SK-MEL-5 (cell line): ENCODE measurements at regions not wholly inside any gene's neighbourhood (a gene's known extent, or its start where the extent isn't known, plus 50 kb on each side); places are given as distances from the start of the nearest gene placed in this dataset.
"Not testable (repeated sequence)": the region's sequence is repeated elsewhere in the genome, so short reads cannot be mapped to it uniquely, and the experiment has no call there.

Experiments used
- DNase-seq: peaks from one replicate; pipeline ENCODE4 v3.0.0-alpha.2; 2016; ENCODE audit warnings: low read depth, low spot score
- in situ Hi-C: cut with HindIII; loops from 2 replicates; pipeline ENCODE4 v1.10.0; 2016; ENCODE audit warnings: low sequenced_read_pairs, high pct_unique_total_duplicates, low pct_unique_long_range_greater_than_20kb

DNA sequence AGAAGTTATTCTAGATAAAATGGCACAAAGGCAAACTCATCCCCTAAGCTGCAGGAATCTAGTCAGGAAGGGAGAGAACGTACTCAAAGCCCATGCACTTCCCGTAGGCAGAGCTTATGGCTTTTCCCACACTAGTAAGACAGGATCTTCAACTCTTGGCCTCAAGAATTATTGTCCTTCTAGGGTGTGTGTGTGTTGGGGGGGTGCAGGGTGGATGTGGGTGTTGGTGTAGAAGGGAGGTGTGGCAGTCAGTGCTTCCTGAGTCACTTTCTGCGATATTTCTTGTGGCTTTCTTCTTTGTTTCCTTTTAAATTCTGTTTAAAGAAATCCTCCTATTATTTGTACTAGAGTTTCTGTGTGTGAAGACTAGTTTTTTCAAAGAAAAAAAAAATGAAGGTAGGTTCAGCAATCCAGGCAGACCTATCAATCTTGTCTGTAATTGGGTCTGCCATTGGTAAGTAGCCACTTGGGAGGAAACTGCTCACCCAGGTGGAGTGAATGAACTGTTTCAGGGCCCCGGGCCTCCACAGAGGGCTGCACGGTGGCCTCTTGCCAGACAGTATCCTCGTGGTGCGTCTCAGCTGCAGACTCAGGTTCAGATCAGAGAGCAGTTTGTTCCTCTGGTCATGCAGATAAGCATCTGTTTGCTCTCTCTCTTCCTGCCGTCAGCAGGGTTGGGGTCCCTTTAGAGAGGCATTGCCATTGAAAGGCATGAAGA, 131.9 kb downstream of the NPR3 start:
- no peak for DNase-seq
- in situ Hi-C loops: no loop called here

- in situ Hi-C loops: no loop called here
These were observed 132.4 kb downstream of the NPR3 start for GRCh38 chr5:32843531-32843895.

DNA sequence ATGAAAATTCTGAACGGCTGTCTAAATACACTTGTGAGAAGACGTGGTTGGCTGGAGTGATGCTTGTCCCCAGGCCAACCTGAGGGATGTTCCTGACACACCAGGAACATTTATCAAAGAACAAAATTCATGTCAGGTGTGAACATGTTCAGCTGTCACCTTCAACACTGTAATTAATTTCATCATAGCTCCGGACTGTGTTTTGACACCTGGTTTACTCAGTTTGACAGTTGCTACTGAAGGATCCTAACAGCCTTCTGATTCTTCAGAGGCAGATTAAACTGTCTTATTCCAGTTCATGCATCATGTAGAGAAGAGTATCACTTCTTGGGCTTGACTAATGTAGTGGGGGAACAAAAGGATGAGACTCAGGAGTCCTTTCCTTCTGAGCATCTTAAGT, 134.1 kb downstream of the NPR3 start:
- in situ Hi-C loops: no loop called here
- no peak for DNase-seq

More at GRCh38 chr5:32843531-32843895, 132.4 kb downstream of the NPR3 start:
- no peak for DNase-seq

DNA sequence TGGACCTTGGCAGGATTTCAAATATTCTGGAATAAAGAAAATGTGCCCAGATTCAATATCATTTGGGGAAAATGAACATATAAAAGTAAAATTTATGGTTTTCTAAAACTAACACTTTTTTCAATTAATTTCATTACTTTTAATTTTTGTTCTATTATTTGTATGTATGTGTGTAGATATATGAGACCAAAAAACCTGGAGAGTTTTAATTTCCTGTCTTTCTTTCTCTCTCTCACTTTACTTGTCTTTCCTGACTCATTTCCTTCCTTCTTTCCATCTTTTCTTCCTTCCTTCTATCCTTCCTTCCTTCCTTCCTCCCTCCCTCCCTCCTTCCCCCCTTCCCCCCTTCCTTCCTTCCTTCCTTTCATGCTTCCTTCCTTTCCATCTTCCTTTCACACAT, 137.0 kb downstream of the NPR3 start:
- DNase-seq: no peak
- in situ Hi-C loops: no loop called here

DNA sequence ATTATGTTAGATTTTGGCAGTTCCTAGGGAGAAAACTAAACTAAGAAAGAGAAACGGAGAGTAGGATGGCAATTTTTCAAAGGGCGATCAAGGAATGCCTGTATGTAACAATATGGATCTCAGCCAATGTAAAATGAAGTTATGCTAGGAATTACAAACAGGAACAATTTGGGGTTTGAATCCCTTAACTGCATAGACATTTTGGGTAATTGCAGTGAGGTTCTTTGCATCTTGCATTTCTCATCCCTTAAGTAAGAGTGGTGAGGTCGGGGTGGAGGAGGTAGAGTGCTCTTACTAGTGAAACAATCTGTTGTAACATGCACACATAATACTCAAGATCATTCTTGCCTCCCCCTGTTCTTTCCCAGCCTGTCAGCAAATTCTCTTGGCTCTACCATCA, 137.6 kb downstream of the NPR3 start:
- no peak for DNase-seq
- in situ Hi-C loops: no loop called here

GRCh38 chr5:32850817-32851496, 139.8 kb downstream of the NPR3 start:
- in situ Hi-C loops: no loop called here
- no peak for DNase-seq

- in situ Hi-C loops: no loop called here
- DNase-seq: peak; percentile 33
These were observed 140.5 kb downstream of the NPR3 start for GRCh38 chr5:32851559-32852173.

- in situ Hi-C loops: no loop called here
- peak; percentile 65 for DNase-seq
These were observed 141.4 kb downstream of the NPR3 start for GRCh38 chr5:32852535-32852934.

- in situ Hi-C loops: no loop called here
- no peak for DNase-seq
These were observed 141.9 kb downstream of the NPR3 start for GRCh38 chr5:32852976-32853375.

DNA sequence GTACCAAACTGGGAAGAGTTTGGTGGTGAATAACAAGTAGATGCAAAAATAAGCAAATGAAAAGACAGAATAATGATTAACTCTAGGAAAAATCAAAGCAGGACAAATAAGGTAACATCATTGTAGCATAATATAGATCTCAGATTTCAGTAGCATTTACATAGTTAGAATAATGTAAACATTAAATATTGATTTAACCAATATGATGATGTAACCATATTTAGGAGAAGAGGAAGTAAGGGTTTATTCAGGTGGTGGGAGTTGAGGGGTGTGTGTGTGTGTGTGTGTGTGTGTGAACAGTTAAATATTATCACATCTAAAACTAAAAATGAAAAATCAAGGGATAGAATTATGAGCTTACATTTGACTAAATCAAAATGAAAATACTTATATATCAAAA, 143.4 kb downstream of the NPR3 start:
- in situ Hi-C loops: no loop called here
- DNase-seq: no peak

GRCh38 chr5:32859211-32859641, 148.1 kb downstream of the NPR3 start:
- in situ Hi-C loops: no loop called here
- no peak for DNase-seq

- in situ Hi-C loops: no loop called here
These were observed 154.4 kb downstream of the NPR3 start for GRCh38 chr5:32865475-32865874.

GRCh38 chr5:32866138-32866537, 155.0 kb downstream of the NPR3 start:
- in situ Hi-C loops: no loop called here
- DNase-seq: no peak

More at GRCh38 chr5:32865475-32865874, 154.4 kb downstream of the NPR3 start:
- no peak for DNase-seq

- in situ Hi-C loops: no loop called here
- DNase-seq: no peak
These were observed 158.1 kb downstream of the NPR3 start for GRCh38 chr5:32869216-32869615.

DNA sequence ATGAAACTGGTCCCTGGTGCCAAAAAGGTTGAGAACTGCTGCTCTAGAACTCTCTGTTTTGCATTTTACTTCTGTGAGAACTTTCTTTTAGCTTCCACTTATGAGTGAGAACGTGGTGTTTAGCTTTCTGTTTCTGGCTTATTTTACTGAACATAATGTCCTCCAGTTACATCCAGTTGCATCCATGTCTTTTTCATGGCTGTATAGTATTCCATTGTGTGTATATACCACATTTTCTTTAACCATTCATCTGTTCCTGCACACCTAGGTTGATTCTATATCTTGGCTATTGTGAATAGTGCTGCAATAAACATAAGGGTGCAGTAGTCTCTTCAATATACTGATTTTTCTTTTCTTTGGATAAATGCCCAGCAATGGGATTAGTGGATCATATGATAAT, 165.7 kb downstream of the NPR3 start:
- in situ Hi-C loops: no loop called here
- no peak for DNase-seq

DNA sequence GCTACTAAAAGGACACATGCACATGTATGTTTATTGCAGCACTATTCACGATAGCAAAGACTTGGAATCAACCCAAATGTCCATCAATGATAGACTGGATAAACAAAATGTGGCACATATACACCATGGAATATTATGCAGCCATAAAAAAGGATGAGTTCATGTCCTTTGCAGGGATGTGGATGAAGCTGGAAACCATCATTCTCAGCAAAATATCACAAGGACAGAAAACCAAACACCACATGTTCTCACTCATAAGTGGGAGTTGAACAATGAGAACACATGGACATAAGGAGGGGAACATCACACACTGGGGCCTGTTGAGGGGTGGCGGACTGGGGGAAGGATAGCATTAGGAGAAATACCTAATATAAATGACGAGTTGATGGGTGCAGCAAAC, 168.2 kb downstream of the NPR3 start:
- DNase-seq, in situ Hi-C loops: not testable (repeated sequence)

GRCh38 chr5:32880796-32881195, 169.7 kb downstream of the NPR3 start:
- DNase-seq: no peak
- in situ Hi-C loops: no loop called here

DNA sequence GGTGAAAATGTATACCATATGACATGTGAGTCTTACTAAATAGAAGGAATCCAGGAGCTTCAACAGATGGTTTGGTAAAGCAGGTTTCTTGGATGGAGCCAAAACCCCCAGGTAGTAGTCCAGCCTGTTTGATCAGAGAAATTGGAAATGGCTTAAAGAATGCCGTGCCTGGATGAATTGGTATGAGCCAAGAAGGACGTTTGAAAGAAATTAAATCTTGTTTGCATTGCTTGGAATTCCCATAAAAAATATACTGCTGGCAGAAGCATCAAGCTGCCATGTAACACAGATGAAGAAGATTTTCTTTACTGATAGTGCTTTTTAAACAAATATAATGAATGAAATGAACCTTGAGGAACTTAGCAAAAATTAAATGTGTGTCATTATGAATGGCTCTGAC, 176.3 kb downstream of the NPR3 start:
- in situ Hi-C loops: no loop called here
- no peak for DNase-seq

DNA sequence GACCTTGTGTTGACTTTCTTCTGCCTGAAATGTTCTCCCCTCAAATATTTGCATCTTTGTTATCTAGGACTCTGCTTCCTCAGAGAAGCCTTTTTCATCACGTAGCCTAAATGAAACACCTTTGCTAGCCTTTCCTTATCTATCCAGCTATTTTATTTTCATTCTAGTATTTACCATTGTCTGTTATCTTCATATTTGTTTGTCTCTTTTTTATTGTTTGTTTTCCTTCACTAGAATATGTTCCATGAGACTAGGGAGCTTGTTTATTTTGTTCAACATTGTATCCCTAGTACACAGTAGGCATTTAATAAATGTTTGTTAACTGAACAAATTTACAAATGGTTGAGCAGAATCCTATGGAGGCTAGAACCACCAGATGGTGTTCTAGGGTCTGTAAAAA, 178.0 kb downstream of the NPR3 start:
- in situ Hi-C loops: no loop called here
- no peak for DNase-seq
